K562 (cell line): ENCODE measurements at regions not wholly inside any gene's neighbourhood (a gene's known extent, or its start where the extent isn't known, plus 50 kb on each side); places are given as distances from the start of the nearest gene placed in this dataset.

ENCODE experiments used
- ATAC-seq: fragments of 200-7000 bp; cut with Tn5 transposase; 3 replicates; pipeline ENCODE4 v1.9.1; 2020; ENCODE audit warnings: moderate library complexity
- BruUV-seq: library from RNA; stranded (reverse); fragments of 400-500 nt; replicated peaks from 2 replicates; lab custom pipeline; 2021; lab: Mats Ljungman, UMichigan
- CTCF ChIA-PET: fragments of 300-600 bp; formaldehyde crosslinking; extraction: SDS; loops from one replicate; lab custom pipeline; 2021; ENCODE audit warnings: low intra/inter-chr PET ratio; lab: Yijun Ruan, JAX
- POLR2A ChIA-PET: fragments of 300-600, 350-650 bp; sonication (Branson Sonifier 250); formaldehyde crosslinking; extraction: SDS; loops from one replicate; lab custom pipeline; 2021; ENCODE audit warnings: antibody characterized with exemption, inconsistent platforms; lab: Yijun Ruan, JAX
- DNase-seq, 4 experiments: peaks; one replicate each; pipeline versions ENCODE4 v3.0.0 to v3.0.0-alpha.2; 2011 to 2018; ENCODE audit warnings: low spot score in 3 of 4, mixed read lengths in 3 of 4; ENCODE audit errors: extremely low read depth in 1 of 4
- FAIRE-seq: peaks from 2 replicates; lab custom pipeline; 2011; peaks lifted over from hg19 to GRCh38; lab: Jason Lieb, UNC
- H2AFZ ChIP-seq: 2 replicates; pipeline ENCODE4 v1.6.0; 2011; ENCODE audit warnings: low read depth, low read length, control low read depth, inconsistent platforms
- H3K27ac ChIP-seq: fragments of 200-600 bp; 3 replicates; pipeline ENCODE4 v1.8.0; 2011; ENCODE audit warnings: low read depth, mild to moderate bottlenecking, control low read depth, inconsistent platforms, low read length, moderate library complexity, mixed read lengths; ENCODE audit errors: extremely low read depth
- H3K27me3 ChIP-seq, 2 experiments: fragments of 300-600 bp in 1 of 2; 2 replicates in 1 of 2; 3 replicates in 1 of 2; pipeline versions ENCODE4 v1.6.0 to v1.8.0; 2011; ENCODE audit warnings: inconsistent platforms in 2 of 2, low read length in 2 of 2, mild to moderate bottlenecking in 1 of 2, mixed read lengths in 1 of 2, moderate library complexity in 1 of 2; ENCODE audit not compliant: control insufficient read depth in 2 of 2, insufficient read depth in 2 of 2
- H3K36me3 ChIP-seq: fragments of 300-600 bp; 3 replicates; pipeline ENCODE4 v1.8.0; 2011; ENCODE audit warnings: mild to moderate bottlenecking, low read length, inconsistent platforms; ENCODE audit not compliant: control insufficient read depth, insufficient read depth
- H3K4me1 ChIP-seq, 2 experiments: fragments of 200-600 bp in 1 of 2; replicated peaks in 1 of 2; 2 replicates in 1 of 2; 3 replicates in 1 of 2; pipeline versions ENCODE4 v1.5.1 to v1.8.0; 2011; ENCODE audit warnings: inconsistent platforms in 2 of 2, low read length in 2 of 2, mild to moderate bottlenecking in 1 of 2, mixed read lengths in 1 of 2, moderate library complexity in 1 of 2; ENCODE audit not compliant: control insufficient read depth in 2 of 2, insufficient read depth in 2 of 2
- H3K4me2 ChIP-seq: 2 replicates; pipeline ENCODE4 v1.6.1; 2011; ENCODE audit warnings: low read length, control low read depth, inconsistent platforms, mixed read lengths; ENCODE audit not compliant: insufficient read depth
- H3K4me3 ChIP-seq: fragments of 200-600 bp; sonication (generic), shearing (Covaris generic); 2 replicates; pipeline ENCODE4 v1.5.1; 2016; ENCODE audit warnings: control low read depth, inconsistent platforms
- H3K79me2 ChIP-seq: fragments of 200-600 bp; 3 replicates; pipeline ENCODE4 v1.8.0; 2011; ENCODE audit warnings: low read length, inconsistent platforms; ENCODE audit not compliant: control insufficient read depth, insufficient read depth
- H3K9ac ChIP-seq, 2 experiments: 2 replicates each; pipeline versions ENCODE4 v1.6.0 to v1.6.1; 2011; ENCODE audit warnings: low read depth in 2 of 2, low read length in 2 of 2, control low read depth in 1 of 2, inconsistent platforms in 1 of 2, mild to moderate bottlenecking in 1 of 2, mixed read lengths in 1 of 2; ENCODE audit not compliant: insufficient read depth in 1 of 2
- H3K9me1 ChIP-seq: one replicate; pipeline ENCODE4 v1.6.0; 2011; ENCODE audit warnings: inconsistent platforms, mild to moderate bottlenecking, low read length, moderate library complexity; ENCODE audit not compliant: control insufficient read depth, insufficient read depth
- H3K9me3 ChIP-seq: replicated peaks from 2 replicates; pipeline ENCODE4 v1.5.1; 2011; ENCODE audit warnings: low read depth, low read length, inconsistent platforms; ENCODE audit not compliant: control insufficient read depth, insufficient read depth
- H4K20me1 ChIP-seq: replicated peaks from 2 replicates; pipeline ENCODE4 v1.6.1; 2011; ENCODE audit warnings: low read length, inconsistent platforms, mixed read lengths; ENCODE audit not compliant: control insufficient read depth, insufficient read depth
- DPF2 ChIP-seq: fragments of 450-650 bp; IDR thresholded peaks from 2 replicates; pipeline ENCODE4 v1.6.1; 2016
- ELF4 ChIP-seq: fragments of 450-650 bp; formaldehyde crosslinking; IDR thresholded peaks from 2 replicates; pipeline ENCODE4 v1.4.0; 2022; ENCODE audit warnings: missing genetic modification characterization
- KAT8 ChIP-seq: fragments of 450-650 bp; IDR thresholded peaks from 2 replicates; pipeline ENCODE4 v1.6.1; 2016; ENCODE audit warnings: low read depth, mild to moderate bottlenecking
- MAFK ChIP-seq: IDR thresholded peaks from 2 replicates; pipeline ENCODE4 v1.6.1; 2011; ENCODE audit warnings: low read length, improper control_type of control experiment
- RB1 ChIP-seq: fragments of 450-650 bp; IDR thresholded peaks from 2 replicates; pipeline ENCODE4 v1.6.1; 2017; ENCODE audit warnings: low read depth, mild to moderate bottlenecking
- STAT5B ChIP-seq: fragments of 250-450 bp; sonication (Bioruptor Pico); IDR thresholded peaks from 2 replicates; pipeline ENCODE4 v1.8.0; 2021; ENCODE audit warnings: mild to moderate bottlenecking, inconsistent platforms
- ZNF24 ChIP-seq: fragments of 450-650 bp; IDR thresholded peaks from 2 replicates; pipeline ENCODE4 v1.6.1; 2016
- WGBS: fragments of 100-300 bp; shearing (Covaris generic); methylation state at CpG from one replicate; pipeline ENCODE4 v1.1.6; 2016; ENCODE audit warnings: low coverage, mixed read lengths; ENCODE audit not compliant: insufficient coverage; ENCODE audit errors: missing lambda C conversion rate; 5-methylcytosine and 5-hydroxymethylcytosine counted together
- in situ Hi-C: fragments of 300-500 bp; cut with MboI; formaldehyde crosslinking; loops from 4 replicates; pipeline ENCODE4 v1.15.0; 2018; ENCODE audit warnings: inconsistent platforms, mixed read lengths
- intact Hi-C: fragments of 100-400 bp; cut with micrococcal nuclease; formaldehyde crosslinking; loops from 2 replicates; pipeline ENCODE4 v1.14.2; 2022
- TF ChIP-seq, protein P1 (sequence below): sonication (generic); formaldehyde crosslinking; IDR thresholded peaks from 2 replicates; pipeline ENCODE4 v1.9.0; 2022; ENCODE audit warnings: mild to moderate bottlenecking, missing genetic modification reagents
- TF ChIP-seq, protein P2 (sequence below): fragments of 450-650 bp; IDR thresholded peaks from 2 replicates; pipeline ENCODE4 v1.6.1; 2016; ENCODE audit warnings: missing biosample characterization, missing genetic modification characterization

DNA sequence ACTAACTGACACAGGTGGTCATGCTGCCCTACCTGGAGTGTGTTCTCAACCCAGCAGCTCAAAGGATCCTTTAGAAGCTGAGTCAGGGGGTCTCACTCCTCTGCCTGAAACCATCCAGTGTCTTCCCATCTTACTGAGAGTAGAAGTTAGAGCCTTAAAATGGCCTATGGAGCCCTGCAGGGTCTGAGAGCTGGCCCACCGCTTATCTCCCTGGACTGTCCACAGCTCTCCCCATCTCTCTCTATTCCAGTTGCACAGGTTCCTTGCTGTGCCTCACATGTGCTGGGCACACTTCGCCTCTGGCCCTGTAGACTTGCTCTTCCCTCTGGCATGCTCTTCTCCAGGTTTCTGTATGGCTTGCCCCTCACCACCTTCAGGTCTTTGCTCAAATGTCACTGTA lies 148.6 kb upstream of the CACNA1E start:
- POLR2A ChIA-PET, result interaction anchor here (1.0 kb wide), 1 partner anchor 10 kb away, joined by 6 read pairs; no protein-coding TSS in a partner anchor

DNA sequence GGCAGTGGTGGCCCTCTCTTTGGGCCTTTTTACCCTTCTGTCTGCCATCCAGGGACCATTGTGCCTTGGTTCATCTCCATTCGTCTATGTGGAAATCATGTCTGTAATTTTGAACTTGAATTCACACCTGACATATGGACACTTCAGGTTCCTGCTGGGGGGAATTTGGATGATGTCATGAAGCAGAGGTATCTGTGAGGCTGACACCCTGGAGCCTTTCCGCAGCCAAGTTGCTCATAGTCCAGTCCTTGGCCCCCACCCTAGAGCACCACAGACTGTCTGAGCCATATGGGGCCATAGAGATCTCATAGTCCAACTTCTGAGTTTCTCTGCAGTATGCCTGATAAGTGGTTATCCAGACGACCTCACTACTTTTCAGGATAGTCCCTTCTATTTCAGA lies 147.7 kb upstream of the CACNA1E start:
- DNase-seq (no peak), FAIRE-seq (no peak), ATAC-seq (no peak)
- no peaks in the 10 kb centered on the region for H3K9me3 ChIP-seq
- no peak overlapping the region for H2AFZ ChIP-seq
- H3K27ac ChIP-seq, result no peak overlapping the region
- H4K20me1 ChIP-seq, result no peaks in the 10 kb centered on the region
- WGBS, result 0% methylated on average over 3 of the region's 3 CpGs
- no peaks in the 10 kb centered on the region for H3K4me1 ChIP-seq
- no peak for TF ChIP-seq DPF2
- TF ChIP-seq, protein P1, sequence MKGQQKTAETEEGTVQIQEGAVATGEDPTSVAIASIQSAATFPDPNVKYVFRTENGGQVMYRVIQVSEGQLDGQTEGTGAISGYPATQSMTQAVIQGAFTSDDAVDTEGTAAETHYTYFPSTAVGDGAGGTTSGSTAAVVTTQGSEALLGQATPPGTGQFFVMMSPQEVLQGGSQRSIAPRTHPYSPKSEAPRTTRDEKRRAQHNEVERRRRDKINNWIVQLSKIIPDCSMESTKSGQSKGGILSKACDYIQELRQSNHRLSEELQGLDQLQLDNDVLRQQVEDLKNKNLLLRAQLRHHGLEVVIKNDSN (CRISPR knock-in tag), result no peak
- no peak for TF ChIP-seq MAFK
- no peak for TF ChIP-seq KAT8
- TF ChIP-seq, protein P2, sequence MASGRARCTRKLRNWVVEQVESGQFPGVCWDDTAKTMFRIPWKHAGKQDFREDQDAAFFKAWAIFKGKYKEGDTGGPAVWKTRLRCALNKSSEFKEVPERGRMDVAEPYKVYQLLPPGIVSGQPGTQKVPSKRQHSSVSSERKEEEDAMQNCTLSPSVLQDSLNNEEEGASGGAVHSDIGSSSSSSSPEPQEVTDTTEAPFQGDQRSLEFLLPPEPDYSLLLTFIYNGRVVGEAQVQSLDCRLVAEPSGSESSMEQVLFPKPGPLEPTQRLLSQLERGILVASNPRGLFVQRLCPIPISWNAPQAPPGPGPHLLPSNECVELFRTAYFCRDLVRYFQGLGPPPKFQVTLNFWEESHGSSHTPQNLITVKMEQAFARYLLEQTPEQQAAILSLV (tag), result no peak
- TF ChIP-seq ELF4, result no peak
- TF ChIP-seq ZNF24, result no peak
- POLR2A ChIA-PET, result no interaction called here
- no peaks in the 10 kb centered on the region for H3K27me3 ChIP-seq
- H3K79me2 ChIP-seq, result no peaks in the 10 kb centered on the region
- CTCF ChIA-PET, result no interaction called here
- no TSS peak for BruUV-seq
- H3K4me3 ChIP-seq, result no peak overlapping the region
- no peaks in the 10 kb centered on the region for H3K9me1 ChIP-seq
- no peaks in the 10 kb centered on the region for H3K36me3 ChIP-seq
- no peak overlapping the region for H3K4me2 ChIP-seq
- no peak overlapping the region for H3K9ac ChIP-seq
- in situ Hi-C loops (no loop called here), intact Hi-C loops (no loop called here)

More for the DNA sequence above, 148.6 kb upstream of the CACNA1E start:
- no peaks in the 10 kb centered on the region for H3K27me3 ChIP-seq
- TF ChIP-seq STAT5B (CRISPR knock-in tag) (no peak), RB1 (no peak)
- intact Hi-C loops, result no loop called here
- H3K36me3 ChIP-seq, result no peaks in the 10 kb centered on the region
- H3K27ac ChIP-seq, result no peak overlapping the region
- ATAC-seq, result no peak
- no peaks in the 10 kb centered on the region for H3K4me1 ChIP-seq
- CTCF ChIA-PET, result no interaction called here
- FAIRE-seq, result no peak
- 0% methylated on average over 2 of the region's 2 CpGs for WGBS
- H3K9me3 ChIP-seq, result no peaks in the 10 kb centered on the region
- no peaks in the 10 kb centered on the region for H4K20me1 ChIP-seq
- H3K4me3 ChIP-seq, result no peak overlapping the region
- H3K9me1 ChIP-seq, result no peaks in the 10 kb centered on the region
- H3K4me2 ChIP-seq, result no peak overlapping the region
- H2AFZ ChIP-seq, result no peak overlapping the region
- no TSS peak for BruUV-seq
- no peak for DNase-seq
- H3K9ac ChIP-seq, result no peak overlapping the region
- in situ Hi-C loops, result no loop called here
- H3K79me2 ChIP-seq, result no peaks in the 10 kb centered on the region
